Gastrocnemius medialis (tissue), 4 donors: ENCODE measurements at regions not wholly inside any gene's neighbourhood (a gene's known extent, or its start where the extent isn't known, plus 50 kb on each side); places are given as distances from the start of the nearest gene placed in this dataset.

Experiments
- ATAC-seq, 2 donors: fragments of 150-250 bp; one replicate each; pipeline ENCODE4 v1.9.1; 2016
- DNase-seq, 2 donors: peaks; one replicate each; pipeline ENCODE4 v3.0.0-alpha.2; 2019
- H3K27ac ChIP-seq, 4 donors: fragments of 200-600 bp; sonication (generic); 1 replicate in 1 of 4; 2 replicates in 3 of 4; pipeline ENCODE4 v1.5.1; 2016 to 2018; ENCODE audit warnings: mild to moderate bottlenecking in 2 of 4, moderate library complexity in 1 of 4
- H3K27me3 ChIP-seq, 3 donors: fragments of 200-600 bp; sonication (generic) in 2 of 3; 1 replicate in 1 of 3; 2 replicates in 2 of 3; pipeline versions ENCODE4 v1.5.1 to v1.6.0; 2016 to 2019; ENCODE audit warnings: mild to moderate bottlenecking in 1 of 3, moderate library complexity in 1 of 3
- H3K36me3 ChIP-seq, 2 donors: fragments of 200-600 bp; sonication (generic) in 1 of 2; one replicate each; pipeline ENCODE4 v1.5.1; 2017 to 2018
- H3K4me1 ChIP-seq, 2 donors: fragments of 200-600 bp; sonication (generic) in 1 of 2; one replicate each; pipeline ENCODE4 v1.5.1; 2016 to 2017; ENCODE audit warnings: mild to moderate bottlenecking in 2 of 2
- H3K4me3 ChIP-seq, 4 donors: fragments of 200-600 bp; sonication (generic) in 3 of 4; 1 replicate in 1 of 4; 2 replicates in 3 of 4; pipeline ENCODE4 v1.5.1; 2016 to 2019; ENCODE audit warnings: mild to moderate bottlenecking in 2 of 4
- H3K9me3 ChIP-seq, 3 donors: fragments of 200-600 bp; sonication (generic) in 2 of 3; 1 replicate in 1 of 3; 2 replicates in 2 of 3; pipeline ENCODE4 v1.5.1; 2016 to 2019
- CTCF ChIP-seq, 5 experiments: fragments of 450-650 bp in 3 of 5; fragments of 200-600 bp in 2 of 5; sonication (generic) in 2 of 5; IDR thresholded peaks in 4 of 5; conservative IDR thresholded peaks in 1 of 5; 1 replicate in 4 of 5; 2 replicates in 1 of 5; pipeline ENCODE4 v1.5.1; 2016 to 2019; ENCODE audit warnings: antibody characterized with exemption in 5 of 5, mild to moderate bottlenecking in 3 of 5, moderate library complexity in 3 of 5
- POLR2A ChIP-seq, 2 donors: fragments of 450-650 bp; IDR thresholded peaks; one replicate each; pipeline ENCODE4 v1.6.1; 2017; ENCODE audit warnings: antibody characterized with exemption in 2 of 2, mild to moderate bottlenecking in 2 of 2, moderate library complexity in 2 of 2
- in situ Hi-C, 4 donors: fragments of 200-750 bp; cut with MboI; loops; one replicate each; pipeline versions ENCODE4 v1.15.0 to v1.8.0; 2017; ENCODE audit warnings: low sequenced_read_pairs in 4 of 4
- intact Hi-C: fragments of 100-400 bp; cut with DNase I; formaldehyde crosslinking; loops from one replicate; pipeline ENCODE4 v1.15.1; 2023; ENCODE audit warnings: low total_unique reads

DNA sequence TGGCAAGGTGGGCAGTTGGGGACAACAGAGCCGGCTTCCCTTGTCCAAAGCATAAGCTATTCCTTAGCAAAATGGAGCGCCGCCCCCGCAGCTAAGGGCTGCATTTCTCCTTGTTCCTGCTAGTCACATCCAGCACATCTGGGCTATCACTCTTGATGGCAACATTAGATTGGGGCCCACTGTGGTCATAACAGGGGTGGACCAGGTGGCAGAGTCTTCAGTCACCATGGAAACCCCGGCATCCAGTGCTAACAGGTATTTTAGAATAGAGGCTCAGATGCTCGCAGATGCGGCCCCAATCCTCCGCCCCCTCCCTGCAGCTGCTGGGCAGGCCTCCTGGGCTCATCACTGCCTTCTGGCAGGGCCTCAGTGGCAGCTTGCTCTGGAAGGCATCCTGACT, 125.9 kb downstream of the GPCPD1 start:
- TF ChIP-seq POLR2A (IDR thresholded peaks at IDR 0.05) (no peak), CTCF (IDR thresholded peaks at IDR 0.05 in 4 of 5, conservative IDR thresholded peaks at IDR 0.05 in 1 of 5) (no peak)
- in situ Hi-C loops = no loop called here
- DNase-seq (no peak), ATAC-seq (no peak)
- H3K36me3 ChIP-seq = no peaks in the 10 kb centered on the region
- no peaks in the 10 kb centered on the region for H3K9me3 ChIP-seq
- H3K27me3 ChIP-seq = no peaks in the 10 kb centered on the region
- intact Hi-C loops = no loop called here
- no peaks in the 10 kb centered on the region for H3K4me1 ChIP-seq
- H3K27ac ChIP-seq = no peak overlapping the region
- no peak overlapping the region for H3K4me3 ChIP-seq

GRCh38 chr20:5484346-5484745, 126.5 kb downstream of the GPCPD1 start:
- TF ChIP-seq CTCF (IDR thresholded peaks at IDR 0.05 in 4 of 5, conservative IDR thresholded peaks at IDR 0.05 in 1 of 5) = no peak
- no peak for TF ChIP-seq POLR2A (IDR thresholded peaks at IDR 0.05)
- no peak for DNase-seq
- no peaks in the 10 kb centered on the region for H3K27me3 ChIP-seq
- H3K9me3 ChIP-seq = no peaks in the 10 kb centered on the region
- H3K4me1 ChIP-seq = no peaks in the 10 kb centered on the region
- H3K4me3 ChIP-seq = no peak overlapping the region
- no peak for ATAC-seq
- intact Hi-C loops (no loop called here), in situ Hi-C loops (no loop called here)
- no peak overlapping the region for H3K27ac ChIP-seq
- no peaks in the 10 kb centered on the region for H3K36me3 ChIP-seq

- ATAC-seq (no peak), DNase-seq (no peak)
- TF ChIP-seq POLR2A (IDR thresholded peaks at IDR 0.05) (no peak), CTCF (IDR thresholded peaks at IDR 0.05 in 4 of 5, conservative IDR thresholded peaks at IDR 0.05 in 1 of 5) (no peak)
- H3K27me3 ChIP-seq = no peaks in the 10 kb centered on the region
- H3K27ac ChIP-seq = no peak overlapping the region
- in situ Hi-C loops = no loop called here
- no peaks in the 10 kb centered on the region for H3K36me3 ChIP-seq
- intact Hi-C loops = no loop called here
- no peak overlapping the region for H3K4me3 ChIP-seq
- H3K4me1 ChIP-seq = no peaks in the 10 kb centered on the region
- H3K9me3 ChIP-seq = no peaks in the 10 kb centered on the region
Measured at GRCh38 chr20:5482791-5483190, 128.0 kb downstream of the GPCPD1 start.

DNA sequence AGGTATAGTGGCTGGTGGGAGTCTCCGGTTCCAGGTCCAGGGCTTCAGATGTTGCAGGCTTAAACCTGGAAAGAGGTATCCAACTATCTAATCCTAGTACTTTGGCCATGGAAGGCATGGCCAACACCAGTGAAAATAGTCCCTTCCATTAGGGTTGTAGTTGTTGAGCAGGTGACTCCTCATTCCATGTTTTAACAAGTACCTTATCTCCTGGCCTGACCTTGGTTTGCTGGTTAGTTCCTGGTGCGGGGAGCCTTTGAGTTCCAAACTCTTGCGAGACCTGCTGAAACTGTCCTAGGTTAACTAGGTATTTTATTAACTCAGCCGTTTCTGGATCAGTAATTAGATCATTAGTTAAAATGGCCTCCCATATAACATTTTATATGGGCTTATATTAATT, 128.9 kb downstream of the GPCPD1 start:
- DNase-seq = no peak
- H3K4me1 ChIP-seq = no peaks in the 10 kb centered on the region
- H3K9me3 ChIP-seq = no peaks in the 10 kb centered on the region
- no peak overlapping the region for H3K4me3 ChIP-seq
- no peak for ATAC-seq
- no peak overlapping the region for H3K27ac ChIP-seq
- no peaks in the 10 kb centered on the region for H3K27me3 ChIP-seq
- in situ Hi-C loops (no loop called here), intact Hi-C loops (no loop called here)
- H3K36me3 ChIP-seq = no peaks in the 10 kb centered on the region
- no peak for TF ChIP-seq CTCF (IDR thresholded peaks at IDR 0.05 in 4 of 5, conservative IDR thresholded peaks at IDR 0.05 in 1 of 5)

GRCh38 chr20:5480824-5481600, 129.8 kb downstream of the GPCPD1 start:
- in situ Hi-C loops (no loop called here), intact Hi-C loops (no loop called here)
- H3K27ac ChIP-seq = no peak overlapping the region
- H3K27me3 ChIP-seq = no peaks in the 10 kb centered on the region
- H3K9me3 ChIP-seq = no peaks in the 10 kb centered on the region
- ATAC-seq = no peak
- no peaks in the 10 kb centered on the region for H3K36me3 ChIP-seq
- no peaks in the 10 kb centered on the region for H3K4me1 ChIP-seq
- TF ChIP-seq POLR2A (IDR thresholded peaks at IDR 0.05) (no peak), CTCF (IDR thresholded peaks at IDR 0.05 in 4 of 5, conservative IDR thresholded peaks at IDR 0.05 in 1 of 5) (no peak)
- no peak for DNase-seq
- H3K4me3 ChIP-seq = no peak overlapping the region
